Lung (tissue), 11 donors: ENCODE measurements at regions not wholly inside any gene's neighbourhood (a gene's known extent, or its start where the extent isn't known, plus 50 kb on each side); places are given as distances from the start of the nearest gene placed in this dataset.

ENCODE experiments used
- ATAC-seq: fragments of 200-7000 bp; cut with Tn5 transposase; one replicate; pipeline ENCODE4 v1.9.1; 2020; ENCODE audit warnings: moderate number of reproducible peaks; ENCODE audit not compliant: insufficient read depth, low FRiP score
- DNase-seq, 3 donors: peaks; one replicate each; pipeline ENCODE4 v3.0.0-alpha.2; 2013 to 2017
- H3K27ac ChIP-seq, 2 donors: one replicate each; pipeline ENCODE4 v1.5.1; 2013; ENCODE audit warnings: mild to moderate bottlenecking in 2 of 2, moderate library complexity in 2 of 2, control low read depth in 1 of 2, inconsistent platforms in 1 of 2, low read depth in 1 of 2, low read length in 1 of 2
- H3K27me3 ChIP-seq, 3 donors: one replicate each; pipeline ENCODE4 v1.5.1; 2013; ENCODE audit warnings: low read length in 2 of 3; ENCODE audit not compliant: control insufficient read depth in 3 of 3, insufficient read depth in 3 of 3
- H3K36me3 ChIP-seq, 4 donors: one replicate each; pipeline ENCODE4 v1.5.1; 2013; ENCODE audit warnings: low read length in 4 of 4, mild to moderate bottlenecking in 1 of 4, moderate library complexity in 1 of 4; ENCODE audit not compliant: control insufficient read depth in 4 of 4, insufficient read depth in 4 of 4
- H3K4me1 ChIP-seq, 5 donors: one replicate each; pipeline ENCODE4 v1.5.1; 2013; ENCODE audit warnings: low read length in 5 of 5, mild to moderate bottlenecking in 2 of 5, moderate library complexity in 1 of 5; ENCODE audit not compliant: control insufficient read depth in 5 of 5, insufficient read depth in 5 of 5
- H3K4me3 ChIP-seq: one replicate; pipeline ENCODE4 v1.5.1; 2013; ENCODE audit warnings: mild to moderate bottlenecking, control low read depth, moderate library complexity
- H3K9ac ChIP-seq, 2 donors: one replicate each; pipeline ENCODE4 v1.5.1; 2013; ENCODE audit warnings: low read length in 2 of 2, control low read depth in 1 of 2; ENCODE audit not compliant: insufficient read depth in 1 of 2
- H3K9me3 ChIP-seq, 4 donors: one replicate each; pipeline ENCODE4 v1.5.1; 2013; ENCODE audit warnings: low read length in 3 of 4, mild to moderate bottlenecking in 1 of 4, moderate library complexity in 1 of 4; ENCODE audit not compliant: control insufficient read depth in 4 of 4, insufficient read depth in 3 of 4
- WGBS, 2 donors: extraction: QIAGEN DNeasy Blood & Tissue Kit; methylation state at CpG; one replicate each; pipeline ENCODE4 v1.1.7; 2013; 5-methylcytosine and 5-hydroxymethylcytosine counted together
- TF ChIP-seq, protein P1 (sequence below): IDR thresholded peaks from 2 replicates; pipeline ENCODE4 v1.5.1; 2012; ENCODE audit warnings: mild to moderate bottlenecking; ENCODE audit errors: control extremely low read depth, extremely low read depth
- donor health status: control.
- donor health status: control.
- donor health status: Bipolar disorder and iron deficiency.
- donor health status: healthy.
- donor health status: DM: yes; HTN: yes; CAD: no.

DNA sequence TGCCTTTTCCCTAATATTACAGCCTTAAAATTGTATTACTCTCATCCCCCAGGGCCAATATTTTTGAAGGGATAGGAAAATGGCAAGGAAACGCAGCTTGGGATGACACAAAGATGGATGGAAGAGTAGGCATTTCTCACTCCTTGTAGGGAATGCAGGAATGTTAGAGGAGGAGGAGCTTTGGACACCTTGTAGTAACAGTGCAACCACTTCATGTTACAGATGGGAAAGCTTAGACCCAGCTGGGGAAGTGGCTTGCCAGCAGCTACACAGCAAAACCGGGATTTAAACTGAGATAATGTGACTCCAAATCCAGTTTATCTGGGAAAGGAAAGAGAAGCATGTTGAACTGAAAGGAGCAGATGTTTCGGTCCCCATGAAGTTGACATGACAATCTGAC, 473.7 kb upstream of the DAB1 start:
- TF ChIP-seq, protein P1, sequence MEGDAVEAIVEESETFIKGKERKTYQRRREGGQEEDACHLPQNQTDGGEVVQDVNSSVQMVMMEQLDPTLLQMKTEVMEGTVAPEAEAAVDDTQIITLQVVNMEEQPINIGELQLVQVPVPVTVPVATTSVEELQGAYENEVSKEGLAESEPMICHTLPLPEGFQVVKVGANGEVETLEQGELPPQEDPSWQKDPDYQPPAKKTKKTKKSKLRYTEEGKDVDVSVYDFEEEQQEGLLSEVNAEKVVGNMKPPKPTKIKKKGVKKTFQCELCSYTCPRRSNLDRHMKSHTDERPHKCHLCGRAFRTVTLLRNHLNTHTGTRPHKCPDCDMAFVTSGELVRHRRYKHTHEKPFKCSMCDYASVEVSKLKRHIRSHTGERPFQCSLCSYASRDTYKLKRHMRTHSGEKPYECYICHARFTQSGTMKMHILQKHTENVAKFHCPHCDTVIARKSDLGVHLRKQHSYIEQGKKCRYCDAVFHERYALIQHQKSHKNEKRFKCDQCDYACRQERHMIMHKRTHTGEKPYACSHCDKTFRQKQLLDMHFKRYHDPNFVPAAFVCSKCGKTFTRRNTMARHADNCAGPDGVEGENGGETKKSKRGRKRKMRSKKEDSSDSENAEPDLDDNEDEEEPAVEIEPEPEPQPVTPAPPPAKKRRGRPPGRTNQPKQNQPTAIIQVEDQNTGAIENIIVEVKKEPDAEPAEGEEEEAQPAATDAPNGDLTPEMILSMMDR, result no peak
- H3K9ac ChIP-seq, result no peak overlapping the region
- H3K9me3 ChIP-seq, result peaks cover 0 to 7% (median 0%) of the 10 kb centered on the region in 4 donors
- no peaks in the 10 kb centered on the region for H3K4me1 ChIP-seq
- 59 to 79% methylated on average over 3 of the region's 3 CpGs for WGBS, 2 donors
- H3K4me3 ChIP-seq, result no peak overlapping the region
- H3K27ac ChIP-seq, result no peak overlapping the region
- ATAC-seq (no peak), DNase-seq (no peak)
- no peaks in the 10 kb centered on the region for H3K27me3 ChIP-seq
- H3K36me3 ChIP-seq, result no peaks in the 10 kb centered on the region

DNA sequence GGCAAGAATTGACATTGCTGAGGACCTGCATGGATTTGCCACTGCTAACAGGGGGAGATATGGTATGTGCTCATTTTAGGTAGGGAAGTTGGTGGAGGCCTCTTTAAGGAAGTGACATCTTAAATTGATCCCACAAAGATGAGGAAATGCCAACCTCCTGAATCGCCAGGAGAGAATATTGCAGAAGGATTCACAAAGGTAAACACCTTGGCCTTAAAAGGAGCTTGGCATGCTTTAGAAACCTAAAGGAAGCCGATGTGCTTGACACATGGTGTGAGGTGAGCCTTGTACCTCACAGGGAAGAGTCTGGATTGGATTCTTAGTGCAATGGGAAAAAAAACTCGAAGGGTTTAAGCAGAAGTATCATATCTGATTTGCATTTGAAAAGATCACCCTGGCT, 470.5 kb upstream of the DAB1 start:
- peaks cover 0 to 4% (median 0%) of the 10 kb centered on the region in 4 donors for H3K9me3 ChIP-seq
- H3K27me3 ChIP-seq, result no peaks in the 10 kb centered on the region
- H3K9ac ChIP-seq, result no peak overlapping the region
- 44 to 52% methylated on average over 3 of the region's 3 CpGs for WGBS, 2 donors
- DNase-seq (no peak), ATAC-seq (no peak)
- H3K4me1 ChIP-seq, result peaks cover 0 to 3% (median 0%) of the 10 kb centered on the region in 5 donors
- no peak overlapping the region for H3K27ac ChIP-seq
- TF ChIP-seq, protein P1, result no peak
- no peaks in the 10 kb centered on the region for H3K36me3 ChIP-seq
- no peak overlapping the region for H3K4me3 ChIP-seq

DNA sequence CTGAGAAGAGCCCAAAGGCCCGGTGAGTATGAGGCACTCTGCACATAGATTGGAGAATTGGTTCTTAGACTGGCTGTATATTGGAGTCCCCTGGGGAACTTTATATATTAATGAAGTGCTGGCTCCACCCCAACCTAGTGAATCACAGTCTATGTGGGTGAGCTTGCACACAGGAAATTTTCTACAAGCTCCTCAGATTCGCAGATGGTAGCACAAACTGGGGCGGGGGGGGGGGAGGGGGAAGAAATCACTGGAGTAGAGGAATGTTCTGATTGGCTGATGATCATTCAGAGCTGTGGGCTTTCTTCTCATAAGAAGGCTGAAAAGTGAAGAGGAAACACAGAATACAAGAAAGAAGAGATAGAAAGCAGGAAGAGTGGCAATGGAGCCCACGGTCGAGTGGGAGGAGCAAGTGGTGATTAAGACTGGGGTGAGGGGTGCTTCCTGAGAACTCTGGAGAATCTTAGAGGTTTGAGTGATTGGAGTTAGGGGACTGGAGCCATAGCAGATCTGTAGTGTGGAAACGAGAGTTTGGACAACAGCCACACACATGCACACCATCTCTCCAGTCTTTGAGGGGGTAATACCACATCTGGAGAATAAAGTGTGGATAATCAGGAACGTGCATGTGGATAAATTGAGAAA, 465.9 kb upstream of the DAB1 start:
- H3K27me3 ChIP-seq, result peaks cover 0 to 2% (median 0%) of the 10 kb centered on the region in 3 donors
- no peak overlapping the region for H3K9ac ChIP-seq
- DNase-seq (no peak), ATAC-seq (no peak)
- H3K4me3 ChIP-seq, result no peak overlapping the region
- H3K9me3 ChIP-seq, result peaks cover 0 to 2% (median 0%) of the 10 kb centered on the region in 4 donors
- WGBS, 2 donors, result 59 to 69% methylated on average over 7 of the region's 7 CpGs
- H3K27ac ChIP-seq, result no peak overlapping the region
- peaks cover 0 to 3% (median 0%) of the 10 kb centered on the region in 5 donors for H3K4me1 ChIP-seq
- TF ChIP-seq, protein P1, result no peak
- no peaks in the 10 kb centered on the region for H3K36me3 ChIP-seq

DNA sequence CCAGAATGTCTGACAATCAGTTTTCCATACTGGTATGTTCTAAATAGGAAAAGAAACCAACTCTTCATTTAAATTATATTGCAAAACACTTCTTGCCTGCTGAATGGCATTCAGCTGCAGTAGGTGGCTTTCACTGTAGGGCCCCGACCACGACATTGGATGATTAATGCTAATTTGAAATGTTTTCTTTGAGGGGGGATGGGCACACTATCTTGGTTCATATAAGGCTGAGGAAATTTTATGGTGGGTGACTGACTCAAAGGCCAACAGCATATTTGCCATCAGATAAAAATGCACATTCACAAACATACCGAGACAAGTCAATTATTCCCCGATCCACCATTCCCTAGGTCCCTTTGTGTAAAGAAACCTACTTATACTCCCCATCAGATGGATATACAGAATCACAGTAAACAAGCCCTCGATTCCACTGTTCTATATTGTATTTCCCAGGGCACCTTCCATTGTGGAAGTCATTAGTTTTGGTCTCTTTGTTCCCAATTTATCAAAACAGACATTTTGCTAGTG, 464.2 kb upstream of the DAB1 start:
- Histone ChIP-seq H3K27me3 (peaks cover 0 to 2% (median 0%) of the 10 kb centered on the region in 3 donors), H3K36me3 (no peaks in the 10 kb centered on the region), H3K9me3 (no peaks in the 10 kb centered on the region), H3K4me3 (no peak overlapping the region), H3K27ac (no peak overlapping the region), H3K4me1 (peaks cover 0 to 3% (median 0%) of the 10 kb centered on the region in 5 donors), H3K9ac (no peak overlapping the region)
- ATAC-seq, result no peak
- no peak for DNase-seq
- WGBS, 2 donors, result 64 to 69% methylated on average over 5 of the region's 5 CpGs
- TF ChIP-seq, protein P1, result no peak
